ENCODE measurements at regions not wholly inside any gene's neighbourhood (a gene's known extent, or its start where the extent isn't known, plus 50 kb on each side); places are given as distances from the start of the nearest gene placed in this dataset.
"Not testable (repeated sequence)": the region's sequence is repeated elsewhere in the genome, so short reads cannot be mapped to it uniquely, and the experiment has no call there.

DNA sequence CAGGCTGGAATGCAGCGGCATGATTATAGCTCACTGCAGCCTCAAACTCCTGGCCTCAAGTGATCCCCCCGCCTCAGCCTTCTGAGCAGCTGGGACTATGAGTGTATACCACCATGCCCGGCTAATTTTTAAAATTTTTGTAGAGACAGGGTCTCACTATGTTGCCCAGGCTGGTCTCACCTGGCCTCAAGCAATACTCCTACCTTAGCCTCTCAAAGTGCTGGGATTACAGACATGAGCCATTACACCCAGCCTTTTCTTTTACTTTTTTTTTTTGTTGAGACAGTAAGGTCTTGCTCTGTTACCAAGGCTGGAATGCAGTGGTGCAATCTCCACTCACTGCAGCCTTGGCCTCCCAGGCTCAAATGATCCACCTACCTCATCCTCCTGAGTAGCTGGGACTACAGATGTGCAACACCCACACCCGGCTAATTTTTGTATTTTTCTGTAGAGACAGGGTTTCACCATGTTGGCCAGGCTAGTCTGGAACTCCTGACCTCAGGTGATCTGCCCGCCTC is 155.5 kb downstream of the IGLL1 start:
- TF ChIP-seq POLR2AphosphoS5 (IDR thresholded peaks at IDR 0.05): not testable (repeated sequence)
- TF ChIP-seq, protein P1, sequence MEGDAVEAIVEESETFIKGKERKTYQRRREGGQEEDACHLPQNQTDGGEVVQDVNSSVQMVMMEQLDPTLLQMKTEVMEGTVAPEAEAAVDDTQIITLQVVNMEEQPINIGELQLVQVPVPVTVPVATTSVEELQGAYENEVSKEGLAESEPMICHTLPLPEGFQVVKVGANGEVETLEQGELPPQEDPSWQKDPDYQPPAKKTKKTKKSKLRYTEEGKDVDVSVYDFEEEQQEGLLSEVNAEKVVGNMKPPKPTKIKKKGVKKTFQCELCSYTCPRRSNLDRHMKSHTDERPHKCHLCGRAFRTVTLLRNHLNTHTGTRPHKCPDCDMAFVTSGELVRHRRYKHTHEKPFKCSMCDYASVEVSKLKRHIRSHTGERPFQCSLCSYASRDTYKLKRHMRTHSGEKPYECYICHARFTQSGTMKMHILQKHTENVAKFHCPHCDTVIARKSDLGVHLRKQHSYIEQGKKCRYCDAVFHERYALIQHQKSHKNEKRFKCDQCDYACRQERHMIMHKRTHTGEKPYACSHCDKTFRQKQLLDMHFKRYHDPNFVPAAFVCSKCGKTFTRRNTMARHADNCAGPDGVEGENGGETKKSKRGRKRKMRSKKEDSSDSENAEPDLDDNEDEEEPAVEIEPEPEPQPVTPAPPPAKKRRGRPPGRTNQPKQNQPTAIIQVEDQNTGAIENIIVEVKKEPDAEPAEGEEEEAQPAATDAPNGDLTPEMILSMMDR (IDR thresholded peaks at IDR 0.05): not testable (repeated sequence)
